ENCODE measurements at regions not wholly inside any gene's neighbourhood (a gene's known extent, or its start where the extent isn't known, plus 50 kb on each side); places are given as distances from the start of the nearest gene placed in this dataset.

GRCh38 chr2:183868153-183868552, 730.2 kb upstream of the ZNF804A start:
- TF ChIP-seq POLR2AphosphoS5 (IDR thresholded peaks at IDR 0.05): no peak
- TF ChIP-seq EP300 (IDR thresholded peaks at IDR 0.05): no peak
- no peak for TF ChIP-seq POLR2A (IDR thresholded peaks at IDR 0.05; ENCODE audit: low read depth)
- TF ChIP-seq, protein P1, sequence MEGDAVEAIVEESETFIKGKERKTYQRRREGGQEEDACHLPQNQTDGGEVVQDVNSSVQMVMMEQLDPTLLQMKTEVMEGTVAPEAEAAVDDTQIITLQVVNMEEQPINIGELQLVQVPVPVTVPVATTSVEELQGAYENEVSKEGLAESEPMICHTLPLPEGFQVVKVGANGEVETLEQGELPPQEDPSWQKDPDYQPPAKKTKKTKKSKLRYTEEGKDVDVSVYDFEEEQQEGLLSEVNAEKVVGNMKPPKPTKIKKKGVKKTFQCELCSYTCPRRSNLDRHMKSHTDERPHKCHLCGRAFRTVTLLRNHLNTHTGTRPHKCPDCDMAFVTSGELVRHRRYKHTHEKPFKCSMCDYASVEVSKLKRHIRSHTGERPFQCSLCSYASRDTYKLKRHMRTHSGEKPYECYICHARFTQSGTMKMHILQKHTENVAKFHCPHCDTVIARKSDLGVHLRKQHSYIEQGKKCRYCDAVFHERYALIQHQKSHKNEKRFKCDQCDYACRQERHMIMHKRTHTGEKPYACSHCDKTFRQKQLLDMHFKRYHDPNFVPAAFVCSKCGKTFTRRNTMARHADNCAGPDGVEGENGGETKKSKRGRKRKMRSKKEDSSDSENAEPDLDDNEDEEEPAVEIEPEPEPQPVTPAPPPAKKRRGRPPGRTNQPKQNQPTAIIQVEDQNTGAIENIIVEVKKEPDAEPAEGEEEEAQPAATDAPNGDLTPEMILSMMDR (IDR thresholded peaks at IDR 0.05): no peak
- 80% methylated on average over 2 of the region's 2 CpGs for WGBS
- H3K4me3 ChIP-seq: no peak overlapping the region
- peaks cover 0 to 7% (median 3%) of the 10 kb centered on the region in 4 donors for H3K4me1 ChIP-seq
- no peak for DNase-seq (ENCODE audit: extremely low spot score)
- no peak overlapping the region for H3K27ac ChIP-seq (replicated peaks in 1 of 4)
- H3K36me3 ChIP-seq: no peaks in the 10 kb centered on the region
- no peaks in the 10 kb centered on the region for H3K27me3 ChIP-seq
- intact Hi-C loops (cut with DNase I): no loop called here
- no peaks in the 10 kb centered on the region for H3K9me3 ChIP-seq

- DNase-seq (ENCODE audit: extremely low spot score): no peak
- intact Hi-C loops (cut with DNase I): no loop called here
- WGBS: 25% methylated on average over 1 of the region's 1 CpG
- TF ChIP-seq EP300 (IDR thresholded peaks at IDR 0.05) (no peak), POLR2AphosphoS5 (IDR thresholded peaks at IDR 0.05) (no peak), POLR2A (IDR thresholded peaks at IDR 0.05; ENCODE audit: low read depth) (no peak)
- TF ChIP-seq, protein P1 (IDR thresholded peaks at IDR 0.05): no peak
- Histone ChIP-seq H3K4me1 (peaks cover 0 to 7% (median 3%) of the 10 kb centered on the region in 4 donors), H3K36me3 (no peaks in the 10 kb centered on the region), H3K27me3 (no peaks in the 10 kb centered on the region), H3K9me3 (no peaks in the 10 kb centered on the region), H3K27ac (replicated peaks in 1 of 4) (no peak overlapping the region), H3K4me3 (no peak overlapping the region)
These were observed 729.6 kb upstream of the ZNF804A start for GRCh38 chr2:183868707-183869106.

DNA sequence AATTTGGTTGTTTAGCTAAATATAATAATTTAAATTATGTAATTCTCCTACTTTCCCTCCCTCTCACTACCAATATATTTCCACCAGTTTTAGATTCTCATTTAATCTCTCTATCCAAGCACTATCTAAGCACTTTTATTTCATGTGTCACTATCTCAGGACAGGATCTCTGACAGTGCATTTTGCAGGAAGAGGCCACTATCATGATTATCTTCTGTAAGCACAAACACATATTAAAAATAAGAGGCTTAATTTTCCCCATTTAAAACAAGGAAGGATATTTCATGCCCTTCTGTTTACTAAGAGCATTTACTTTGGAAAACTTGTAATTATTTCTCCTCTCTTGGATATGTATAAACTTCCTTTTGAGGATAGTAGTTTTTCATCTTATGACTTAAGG, 726.2 kb upstream of the ZNF804A start:
- Histone ChIP-seq H3K36me3 (no peaks in the 10 kb centered on the region), H3K27me3 (no peaks in the 10 kb centered on the region), H3K4me3 (no peak overlapping the region), H3K27ac (replicated peaks in 1 of 4) (no peak overlapping the region), H3K9me3 (no peaks in the 10 kb centered on the region), H3K4me1 (peaks cover 0 to 7% (median 3%) of the 10 kb centered on the region in 4 donors)
- intact Hi-C loops (cut with DNase I): no loop called here
- DNase-seq (ENCODE audit: extremely low spot score): no peak
- TF ChIP-seq EP300 (IDR thresholded peaks at IDR 0.05) (no peak), POLR2AphosphoS5 (IDR thresholded peaks at IDR 0.05) (no peak), POLR2A (IDR thresholded peaks at IDR 0.05; ENCODE audit: low read depth) (no peak)
- TF ChIP-seq, protein P1 (IDR thresholded peaks at IDR 0.05): no peak

GRCh38 chr2:183881978-183882377, 716.4 kb upstream of the ZNF804A start:
- Histone ChIP-seq H3K4me3 (no peak overlapping the region), H3K27ac (replicated peaks in 1 of 4) (no peak overlapping the region), H3K36me3 (no peaks in the 10 kb centered on the region), H3K27me3 (no peaks in the 10 kb centered on the region), H3K4me1 (no peaks in the 10 kb centered on the region), H3K9me3 (no peaks in the 10 kb centered on the region)
- intact Hi-C loops (cut with DNase I): no loop called here
- 85% methylated on average over 1 of the region's 1 CpG for WGBS
- no peak for DNase-seq (ENCODE audit: extremely low spot score)
- no peak for TF ChIP-seq POLR2AphosphoS5 (IDR thresholded peaks at IDR 0.05)
- TF ChIP-seq EP300 (IDR thresholded peaks at IDR 0.05): no peak
- no peak for TF ChIP-seq POLR2A (IDR thresholded peaks at IDR 0.05; ENCODE audit: low read depth)
- TF ChIP-seq, protein P1 (IDR thresholded peaks at IDR 0.05): no peak

DNA sequence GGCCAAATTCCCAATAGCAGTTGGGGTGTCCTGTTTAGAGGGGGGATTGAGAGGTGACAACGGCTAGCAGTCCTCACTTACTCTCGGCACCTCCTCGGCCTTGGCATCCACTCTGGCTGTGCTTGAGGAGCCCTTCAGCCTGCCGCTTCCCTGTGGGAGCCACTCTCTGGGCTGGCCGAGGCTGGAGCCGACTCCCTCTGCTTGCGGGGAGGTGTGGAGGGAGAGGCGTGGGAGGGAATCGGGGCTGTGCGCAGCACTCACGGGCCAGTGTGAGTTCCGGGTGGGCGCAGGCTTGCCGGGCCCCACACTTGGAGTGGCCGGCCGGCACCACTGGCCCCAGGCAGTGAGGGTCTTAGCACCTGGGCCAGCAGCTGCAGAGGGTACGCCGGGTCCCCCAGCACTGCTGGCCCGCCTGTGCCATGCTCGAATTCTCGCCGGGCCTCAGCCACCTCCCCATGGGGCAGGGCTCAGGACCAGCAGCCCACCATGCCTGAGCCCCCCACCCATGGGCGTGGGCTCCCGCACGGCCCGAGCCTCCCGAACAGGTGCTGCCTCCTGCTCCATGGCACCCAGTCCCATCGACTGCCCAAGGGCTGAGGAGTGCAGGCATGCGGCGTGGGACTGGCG, 705.9 kb upstream of the ZNF804A start:
- H3K4me3 ChIP-seq: no peak overlapping the region
- no peaks in the 10 kb centered on the region for H3K36me3 ChIP-seq
- intact Hi-C loops (cut with DNase I): no loop called here
- WGBS: 93% methylated on average over 10 of the region's 31 CpGs
- no peaks in the 10 kb centered on the region for H3K27me3 ChIP-seq
- peaks cover 0 to 4% (median 0%) of the 10 kb centered on the region in 4 donors for H3K9me3 ChIP-seq
- no peak overlapping the region for H3K27ac ChIP-seq (replicated peaks in 1 of 4)
- DNase-seq (ENCODE audit: extremely low spot score): no peak
- no peaks in the 10 kb centered on the region for H3K4me1 ChIP-seq
- TF ChIP-seq, protein P1 (IDR thresholded peaks at IDR 0.05): no peak
- TF ChIP-seq POLR2A (IDR thresholded peaks at IDR 0.05; ENCODE audit: low read depth) (no peak), EP300 (IDR thresholded peaks at IDR 0.05) (no peak), POLR2AphosphoS5 (IDR thresholded peaks at IDR 0.05) (no peak)

Measured in esophagus muscularis mucosa (tissue), 4 donors.